IMR-90 (cell line): ENCODE measurements at regions not wholly inside any gene's neighbourhood (a gene's known extent, or its start where the extent isn't known, plus 50 kb on each side); places are given as distances from the start of the nearest gene placed in this dataset.

Experiments
- BHLHE40 ChIP-seq: fragments of 150-350 bp; IDR thresholded peaks from 2 replicates; pipeline ENCODE4 v1.6.1; 2016; ENCODE audit warnings: mild to moderate bottlenecking, low read depth, low read length
- MAZ ChIP-seq: IDR thresholded peaks from 2 replicates; pipeline ENCODE4 v1.6.1; 2012; ENCODE audit warnings: low read depth, mild to moderate bottlenecking, low read length, improper control_type of control experiment, moderate library complexity, borderline replicate concordance
- RAD21 ChIP-seq: IDR thresholded peaks from 2 replicates; pipeline ENCODE4 v1.6.1; 2012; ENCODE audit warnings: low read length, improper control_type of control experiment
- RCOR1 ChIP-seq: IDR thresholded peaks from 2 replicates; pipeline ENCODE4 v1.6.1; 2012; ENCODE audit warnings: mild to moderate bottlenecking, low read length, improper control_type of control experiment; ENCODE audit not compliant: insufficient replicate concordance
- SMC3 ChIP-seq: fragments of 150-350 bp; IDR thresholded peaks from 2 replicates; pipeline ENCODE4 v1.6.1; 2016; ENCODE audit warnings: low read depth, mild to moderate bottlenecking, antibody characterized with exemption, low read length, moderate library complexity
- TF ChIP-seq, protein P1 (sequence below): conservative IDR thresholded peaks from 2 replicates; pipeline ENCODE4 v1.5.1; 2012; ENCODE audit warnings: mild to moderate bottlenecking, low read depth, low read length, improper control_type of control experiment

DNA sequence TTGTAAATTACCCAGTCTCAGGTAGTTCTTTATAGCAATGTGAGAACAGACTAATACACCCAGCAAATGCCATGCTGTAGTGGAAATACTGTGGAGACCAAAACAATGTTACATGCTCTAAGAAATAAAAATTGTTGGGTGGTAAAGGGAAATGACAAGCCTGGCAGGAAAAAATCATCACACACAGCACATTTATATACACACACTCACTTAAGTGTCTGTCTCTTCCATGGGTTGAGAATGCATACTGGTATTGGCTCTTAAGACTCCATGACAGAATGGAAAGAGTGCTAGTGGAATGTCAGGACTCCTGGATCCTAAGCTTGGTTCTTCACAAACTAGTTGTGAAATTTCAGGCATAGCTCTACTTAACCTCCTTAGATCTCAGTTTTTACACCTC is 343.0 kb downstream of the CD83 start:
- TF ChIP-seq MAZ, result no peak
- TF ChIP-seq, protein P1, sequence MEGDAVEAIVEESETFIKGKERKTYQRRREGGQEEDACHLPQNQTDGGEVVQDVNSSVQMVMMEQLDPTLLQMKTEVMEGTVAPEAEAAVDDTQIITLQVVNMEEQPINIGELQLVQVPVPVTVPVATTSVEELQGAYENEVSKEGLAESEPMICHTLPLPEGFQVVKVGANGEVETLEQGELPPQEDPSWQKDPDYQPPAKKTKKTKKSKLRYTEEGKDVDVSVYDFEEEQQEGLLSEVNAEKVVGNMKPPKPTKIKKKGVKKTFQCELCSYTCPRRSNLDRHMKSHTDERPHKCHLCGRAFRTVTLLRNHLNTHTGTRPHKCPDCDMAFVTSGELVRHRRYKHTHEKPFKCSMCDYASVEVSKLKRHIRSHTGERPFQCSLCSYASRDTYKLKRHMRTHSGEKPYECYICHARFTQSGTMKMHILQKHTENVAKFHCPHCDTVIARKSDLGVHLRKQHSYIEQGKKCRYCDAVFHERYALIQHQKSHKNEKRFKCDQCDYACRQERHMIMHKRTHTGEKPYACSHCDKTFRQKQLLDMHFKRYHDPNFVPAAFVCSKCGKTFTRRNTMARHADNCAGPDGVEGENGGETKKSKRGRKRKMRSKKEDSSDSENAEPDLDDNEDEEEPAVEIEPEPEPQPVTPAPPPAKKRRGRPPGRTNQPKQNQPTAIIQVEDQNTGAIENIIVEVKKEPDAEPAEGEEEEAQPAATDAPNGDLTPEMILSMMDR, result no peak
- TF ChIP-seq BHLHE40, result no peak
- TF ChIP-seq RAD21, result no peak
- TF ChIP-seq SMC3, result no peak
- no peak for TF ChIP-seq RCOR1
